HG03565 (cell line): ENCODE measurements at regions not wholly inside any gene's neighbourhood (a gene's known extent, or its start where the extent isn't known, plus 50 kb on each side); places are given as distances from the start of the nearest gene placed in this dataset.
"Not testable (repeated sequence)": the region's sequence is repeated elsewhere in the genome, so short reads cannot be mapped to it uniquely, and the experiment has no call there.

Source experiments
- ATAC-seq: cut with Tn5 transposase; IDR thresholded peaks from one replicate; pipeline ENCODE4 v1.9.1; 2021; ENCODE audit warnings: mild to moderate bottlenecking, moderate library complexity; ENCODE audit not compliant: unreplicated experiment

- no peak for ATAC-seq
Observed at GRCh38 chr7:13072014-13072413, 384.6 kb downstream of the ARL4A start.

- ATAC-seq = no peak
Observed at GRCh38 chr7:13077466-13077865, 390.0 kb downstream of the ARL4A start.

- no peak for ATAC-seq
Observed at GRCh38 chr7:13078105-13078504, 390.7 kb downstream of the ARL4A start.

DNA sequence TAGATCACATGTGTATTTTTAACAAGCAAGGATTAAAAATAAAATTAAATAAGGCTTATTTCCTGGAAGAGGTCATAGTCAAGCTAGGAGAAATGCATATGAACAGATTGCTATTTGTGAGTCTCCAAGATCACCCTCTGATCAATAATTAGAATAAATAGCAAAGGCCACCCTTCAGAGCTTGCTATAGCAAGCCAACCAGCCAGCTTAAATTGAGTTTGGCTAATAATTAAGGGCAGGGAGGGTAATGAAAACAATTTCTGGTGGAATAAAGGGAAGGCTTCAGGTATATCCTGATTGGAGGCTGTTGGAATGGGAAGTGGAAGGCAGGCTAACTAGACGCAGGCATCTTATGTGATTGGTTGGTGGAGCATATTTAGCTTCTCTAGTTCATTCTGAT, 403.5 kb downstream of the ARL4A start:
- no peak for ATAC-seq

- no peak for ATAC-seq
Observed at GRCh38 chr7:13091974-13092707, 404.7 kb downstream of the ARL4A start.

GRCh38 chr7:13092708-13093005, 405.2 kb downstream of the ARL4A start:
- ATAC-seq = no peak

GRCh38 chr7:13093160-13093559, 405.7 kb downstream of the ARL4A start:
- no peak for ATAC-seq

- no peak for ATAC-seq
Observed at GRCh38 chr7:13097499-13097898, 410.1 kb downstream of the ARL4A start.

GRCh38 chr7:13098161-13098560, 410.7 kb downstream of the ARL4A start:
- no peak for ATAC-seq

GRCh38 chr7:13099154-13099795, 411.8 kb downstream of the ARL4A start:
- peak; percentile 96 for ATAC-seq

GRCh38 chr7:13104128-13104527, 416.7 kb downstream of the ARL4A start:
- ATAC-seq = no peak

DNA sequence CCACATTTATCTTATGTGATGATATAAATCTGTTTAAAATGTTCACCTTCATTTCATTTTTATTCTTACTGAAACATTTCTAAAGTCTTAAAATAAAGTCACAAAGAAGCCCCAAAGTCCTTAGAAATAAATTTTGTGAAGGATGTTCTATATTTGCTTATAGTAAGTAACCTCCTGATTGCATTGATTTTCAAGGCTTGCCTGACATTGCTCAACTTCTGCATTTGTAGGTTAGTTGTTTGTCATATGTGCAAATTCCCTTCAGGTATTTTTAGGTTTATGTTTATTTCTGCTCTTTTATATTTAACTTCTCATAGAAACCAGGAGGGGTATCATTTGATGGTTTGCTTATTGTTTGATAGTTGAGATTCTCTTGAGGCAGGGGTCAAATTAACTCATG, 417.8 kb downstream of the ARL4A start:
- no peak for ATAC-seq

DNA sequence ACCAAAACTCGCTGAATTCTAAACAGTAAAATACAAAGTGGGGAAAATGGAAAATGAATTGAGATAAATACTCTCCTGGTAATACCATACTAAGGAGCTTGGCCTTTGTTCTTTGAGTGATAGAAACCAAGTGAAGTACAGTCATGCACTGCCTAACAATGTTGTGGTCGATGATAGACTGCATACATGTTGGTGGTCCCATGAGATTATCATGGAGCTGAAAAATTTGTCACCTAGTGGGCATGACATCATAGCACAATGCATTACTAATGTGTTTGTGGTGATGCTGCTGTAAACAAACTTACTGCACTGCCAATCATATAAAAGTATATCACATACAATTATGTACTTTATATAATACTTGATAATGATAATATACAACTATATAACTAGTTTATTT, 419.1 kb downstream of the ARL4A start:
- ATAC-seq = no peak

GRCh38 chr7:13107291-13107690, 419.9 kb downstream of the ARL4A start:
- ATAC-seq = no peak

- ATAC-seq = no peak
Observed at GRCh38 chr7:13108061-13108460, 420.6 kb downstream of the ARL4A start.

- ATAC-seq = no peak
Observed at GRCh38 chr7:13109201-13109600, 421.8 kb downstream of the ARL4A start.

GRCh38 chr7:13110107-13110506, 422.7 kb downstream of the ARL4A start:
- ATAC-seq = no peak

- no peak for ATAC-seq
Observed at GRCh38 chr7:13111230-13111629, 423.8 kb downstream of the ARL4A start.

DNA sequence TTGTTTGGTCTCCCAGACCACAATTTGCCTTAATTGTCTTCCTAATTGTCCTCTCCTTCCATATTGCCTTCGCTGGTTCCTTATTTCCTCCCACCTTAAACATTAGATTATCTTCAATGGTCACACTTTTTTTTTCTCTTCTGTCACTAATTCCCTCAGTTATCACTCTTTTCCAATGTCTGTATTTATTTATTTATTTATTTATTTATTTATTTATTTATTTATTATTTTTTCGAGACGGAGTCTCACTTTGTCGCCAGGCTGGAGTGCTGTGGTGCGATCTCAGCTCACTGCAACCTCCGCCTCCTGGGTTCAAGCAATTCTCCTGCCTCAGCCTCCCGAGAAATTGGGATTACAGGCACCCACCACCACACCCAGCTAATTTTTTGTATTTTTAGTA, 426.8 kb downstream of the ARL4A start:
- ATAC-seq = not testable (repeated sequence)

DNA sequence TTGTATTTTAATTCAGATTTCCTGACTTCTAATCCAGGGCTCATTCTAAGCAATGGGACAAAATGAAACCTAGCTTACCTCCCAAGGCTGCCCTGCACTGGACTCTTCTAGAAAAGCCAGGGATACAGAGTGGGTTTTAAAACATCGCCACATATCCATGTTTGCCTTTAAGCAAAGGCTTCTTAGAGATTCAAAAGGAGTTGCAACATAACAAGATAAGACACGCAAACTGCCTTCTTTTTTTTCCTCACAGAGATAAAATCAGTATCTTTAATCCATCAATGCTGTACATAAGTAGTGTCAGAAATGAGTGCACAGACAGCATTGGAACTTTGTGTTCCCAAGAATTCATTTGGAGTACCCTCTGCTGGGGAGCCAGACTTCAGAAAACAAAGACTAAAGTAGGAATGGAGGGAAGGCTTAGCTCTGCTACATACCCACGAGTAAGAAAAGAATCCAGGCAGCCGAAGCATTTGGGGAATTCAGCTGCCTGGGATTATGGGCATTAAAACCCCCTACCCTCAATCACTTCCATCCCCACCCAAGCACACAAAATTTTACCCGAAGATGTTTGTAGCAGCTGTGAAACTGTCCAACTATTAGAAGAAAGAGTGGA, 427.8 kb downstream of the ARL4A start:
- ATAC-seq = no peak

- no peak for ATAC-seq
Observed at GRCh38 chr7:13115855-13116254, 428.4 kb downstream of the ARL4A start.

DNA sequence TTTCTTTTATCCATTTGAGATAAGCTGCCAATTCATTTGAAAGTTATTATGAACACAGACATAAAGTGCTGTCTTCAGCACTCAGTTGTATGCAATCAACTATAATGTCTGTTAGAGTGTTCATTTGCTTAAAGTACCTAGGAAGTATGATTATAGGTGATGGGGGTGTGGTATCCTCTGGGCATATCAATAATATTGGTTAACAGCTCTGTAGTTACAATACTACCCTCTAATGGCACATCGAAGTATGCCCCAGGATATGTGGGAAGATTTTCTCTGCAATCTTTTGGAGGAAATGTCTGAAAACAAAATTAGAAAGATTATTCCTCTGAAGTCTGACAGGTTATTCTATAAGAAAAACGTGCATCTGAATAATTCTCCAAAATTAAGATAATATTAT, 429.7 kb downstream of the ARL4A start:
- ATAC-seq = no peak
